LHCN-M2 (cell line): ENCODE measurements at regions not wholly inside any gene's neighbourhood (a gene's known extent, or its start where the extent isn't known, plus 50 kb on each side); places are given as distances from the start of the nearest gene placed in this dataset.

ENCODE experiments used
- DNase-seq: peaks from one replicate; pipeline ENCODE4 v3.0.0-alpha.2; 2012; ENCODE audit warnings: low read depth

DNA sequence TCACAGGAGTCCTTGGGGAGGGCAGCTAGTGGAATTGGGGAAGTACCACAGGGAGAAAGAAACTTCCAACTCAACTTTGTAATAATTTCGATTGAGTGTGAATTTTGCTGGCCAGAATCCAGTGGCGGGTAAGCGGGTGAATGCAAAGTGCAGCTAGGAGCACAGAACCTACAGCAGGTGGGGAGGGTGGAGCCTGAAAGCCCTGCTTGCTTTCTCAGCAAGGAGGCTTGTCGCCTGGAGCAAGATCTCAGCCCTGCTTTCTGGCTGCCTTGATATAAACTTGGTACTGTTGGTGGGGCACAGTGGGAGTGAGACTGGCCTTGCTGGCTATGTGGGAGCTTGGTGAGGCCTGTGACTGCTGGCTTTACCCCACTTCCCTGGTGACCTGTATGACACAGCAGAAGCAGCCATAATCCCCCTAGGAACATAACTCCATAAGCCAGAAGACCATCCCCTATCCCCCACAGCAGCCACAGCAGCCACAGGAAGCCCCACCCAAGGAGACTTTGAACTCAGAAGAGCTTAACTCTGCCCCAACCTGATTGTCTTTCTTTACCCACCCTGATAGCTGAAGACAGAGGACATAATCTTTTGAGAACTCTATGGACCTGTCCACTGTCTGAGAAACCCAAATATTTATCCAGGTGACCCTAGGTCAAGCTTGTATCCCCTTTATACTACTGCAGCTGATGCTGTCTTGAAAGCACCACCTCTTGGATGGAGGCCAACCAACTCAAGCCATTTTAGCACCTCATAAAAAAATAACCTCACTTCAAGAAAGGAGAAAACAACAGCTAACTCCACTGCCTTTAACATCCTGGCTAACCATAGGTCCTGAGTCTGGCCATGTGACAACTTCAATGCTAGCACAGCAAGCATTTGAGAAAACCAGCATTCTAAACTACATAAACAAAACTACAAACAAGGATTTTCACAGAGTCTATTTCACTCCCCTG, 87.2 kb upstream of the PDE5A start:
- no peak for DNase-seq

- no peak for DNase-seq
Measured at GRCh38 chr4:119709418-119709817, 80.8 kb upstream of the PDE5A start.

DNA sequence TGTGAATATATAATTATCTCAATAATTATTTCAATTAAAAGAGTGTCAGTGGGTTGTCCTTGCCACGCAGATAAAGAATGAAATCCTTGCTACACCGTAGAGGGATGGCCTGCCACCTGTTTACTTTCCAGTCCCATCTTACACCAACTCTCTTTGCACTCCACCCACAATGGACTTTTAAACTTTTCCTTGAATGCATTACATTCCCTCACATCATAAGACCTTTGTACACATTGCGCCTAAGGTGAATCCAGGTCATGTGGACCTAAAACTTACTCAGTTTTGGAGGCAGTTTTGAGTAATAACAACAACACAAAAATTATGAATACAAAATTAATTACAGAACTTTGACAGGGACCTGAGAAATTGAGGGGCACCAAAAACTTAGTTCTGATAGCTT, 78.7 kb upstream of the PDE5A start:
- no peak for DNase-seq

DNA sequence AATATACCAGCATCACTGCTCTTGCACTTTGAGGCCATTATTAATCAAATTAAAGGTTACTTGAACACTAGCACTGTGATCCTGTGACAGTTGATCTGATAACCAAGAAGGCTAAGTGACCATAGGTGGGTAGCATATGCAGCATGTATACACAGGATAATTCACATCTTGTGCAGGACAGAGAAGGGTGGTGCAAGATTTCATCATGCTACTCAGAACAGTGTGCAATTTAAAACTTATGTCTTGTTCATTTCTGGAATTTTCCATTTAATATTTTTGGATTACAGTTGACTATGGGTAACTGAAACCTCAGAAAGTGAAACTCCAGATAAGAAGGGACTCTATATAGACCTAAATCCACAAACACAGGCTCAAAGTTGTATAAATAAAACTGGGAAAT, 78.2 kb upstream of the PDE5A start:
- no peak for DNase-seq

GRCh38 chr4:119697887-119698393, 69.3 kb upstream of the PDE5A start:
- no peak for DNase-seq

DNA sequence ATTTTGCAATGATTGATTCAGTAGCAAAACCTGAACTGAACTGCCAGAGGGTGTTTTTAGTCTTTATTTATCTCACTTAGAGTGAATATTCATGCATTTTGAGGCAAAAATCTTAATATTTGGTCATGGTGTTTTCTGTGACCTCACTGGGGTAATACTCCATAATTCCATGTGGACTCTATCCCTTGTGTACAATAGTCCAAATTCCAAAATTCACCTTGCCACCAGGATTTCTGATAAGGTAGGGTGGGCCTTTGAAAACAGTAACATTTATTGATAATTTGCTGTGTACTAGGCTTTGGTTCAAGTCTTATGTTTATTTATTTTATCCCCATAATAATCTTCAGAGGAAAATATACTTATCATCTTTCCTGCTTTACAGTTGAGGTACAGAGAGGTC, 68.4 kb upstream of the PDE5A start:
- no peak for DNase-seq

DNA sequence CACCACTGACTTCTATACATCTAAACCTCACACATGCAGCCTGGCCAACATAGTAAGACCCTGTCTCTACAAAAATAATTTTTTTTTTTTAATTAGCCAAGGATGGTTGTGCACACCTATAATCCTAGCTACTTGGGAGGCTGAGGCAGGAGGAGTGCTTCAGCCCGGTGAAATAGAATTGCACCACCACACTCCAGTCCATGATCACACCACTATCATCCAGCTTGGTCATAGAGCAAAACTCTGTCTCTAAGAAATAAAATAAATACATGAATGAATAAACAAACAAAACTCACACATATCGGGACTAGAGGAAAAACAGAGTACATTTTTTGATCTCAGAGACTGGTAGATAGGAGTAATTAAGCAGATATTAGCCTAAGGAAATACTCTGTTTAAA, 66.6 kb upstream of the PDE5A start:
- no peak for DNase-seq

- DNase-seq, result peak; percentile 21
Measured at GRCh38 chr4:119693126-119693525, 64.5 kb upstream of the PDE5A start.

DNA sequence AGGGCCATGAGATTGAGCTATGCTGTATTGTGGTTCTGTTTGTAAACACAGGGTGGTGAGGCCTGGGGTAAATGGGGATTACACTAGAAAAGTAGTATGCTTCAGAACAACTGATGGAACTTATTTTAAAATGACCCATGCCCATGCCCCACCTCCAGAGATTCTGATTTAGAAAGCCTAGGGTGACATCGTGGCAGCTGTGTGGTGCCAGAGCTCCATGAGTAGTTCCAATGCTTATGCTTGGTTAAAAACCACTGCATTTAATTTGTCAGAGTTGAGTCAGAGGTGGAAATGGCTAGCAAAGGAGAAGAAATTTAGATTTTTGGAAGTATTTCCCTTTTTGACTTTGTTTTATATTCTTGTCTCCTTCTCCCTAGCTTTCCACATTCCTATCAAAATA, 63.4 kb upstream of the PDE5A start:
- DNase-seq, result peak; percentile 61

- peak; percentile 12 for DNase-seq
Measured at GRCh38 chr4:119690871-119691270, 62.3 kb upstream of the PDE5A start.

DNA sequence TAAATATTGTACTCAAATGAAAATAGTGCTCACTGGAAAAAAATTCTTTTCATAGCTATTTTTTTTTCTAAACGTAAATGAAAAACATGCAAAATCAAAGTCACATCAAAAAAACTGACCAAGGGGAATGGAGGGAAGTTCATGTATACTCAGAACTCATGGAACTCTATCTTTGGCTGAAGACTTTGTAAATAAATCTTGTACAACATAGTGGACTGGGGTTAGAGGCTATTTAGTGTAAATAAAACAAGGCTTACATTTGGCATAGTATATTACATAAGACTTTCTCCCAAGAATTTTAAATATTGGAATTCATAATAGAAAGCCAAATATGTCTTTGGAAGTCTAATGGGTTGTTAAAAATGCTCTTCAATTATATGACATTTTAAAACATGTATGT, 59.8 kb upstream of the PDE5A start:
- no peak for DNase-seq

- DNase-seq, result no peak
Measured at GRCh38 chr4:119684463-119684862, 55.9 kb upstream of the PDE5A start.

GRCh38 chr4:119683518-119683917, 54.9 kb upstream of the PDE5A start:
- DNase-seq, result peak; percentile 12

DNA sequence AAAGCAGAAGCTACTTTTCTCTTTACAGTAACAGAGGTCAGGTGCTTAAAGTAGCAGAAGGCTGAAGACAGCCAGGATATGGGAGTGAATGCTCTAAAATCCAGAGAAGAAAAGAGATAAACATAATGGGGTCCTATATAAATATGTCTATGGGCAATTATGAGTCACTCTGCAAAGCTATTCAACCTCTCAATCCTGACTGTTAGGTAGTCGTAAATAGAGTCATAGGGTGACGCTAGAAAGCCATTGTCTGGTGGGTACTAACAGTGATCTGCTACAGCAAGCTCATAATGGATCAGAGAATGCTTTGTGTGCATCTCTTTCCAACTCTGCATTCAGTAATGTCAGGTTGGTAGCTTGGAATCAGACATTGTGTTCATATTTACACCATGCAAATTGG, 53.5 kb upstream of the PDE5A start:
- no peak for DNase-seq

GRCh38 chr4:119679251-119679650, 50.6 kb upstream of the PDE5A start:
- no peak for DNase-seq

DNA sequence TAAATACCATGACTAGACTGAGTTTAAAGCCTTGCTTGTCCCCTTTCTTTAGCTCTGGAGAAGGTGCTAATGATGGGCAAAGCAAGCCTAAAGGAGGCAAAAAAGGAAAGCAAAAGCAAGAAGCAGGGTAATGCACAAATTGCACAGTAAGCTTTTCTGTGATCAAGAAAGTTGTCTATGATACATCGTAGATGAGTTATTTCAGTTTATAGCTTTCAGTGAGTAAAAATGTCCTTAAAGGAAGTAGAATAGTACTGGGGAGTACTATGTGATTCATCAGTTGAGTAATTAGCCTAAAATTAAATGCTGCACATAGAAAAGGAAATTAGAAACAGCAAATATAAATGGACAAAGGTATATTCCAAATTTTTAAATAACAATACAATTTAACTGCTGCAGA, 50.2 kb upstream of the PDE5A start:
- DNase-seq, result no peak
